ENCODE measurements at regions not wholly inside any gene's neighbourhood (a gene's known extent, or its start where the extent isn't known, plus 50 kb on each side); places are given as distances from the start of the nearest gene placed in this dataset.

DNA sequence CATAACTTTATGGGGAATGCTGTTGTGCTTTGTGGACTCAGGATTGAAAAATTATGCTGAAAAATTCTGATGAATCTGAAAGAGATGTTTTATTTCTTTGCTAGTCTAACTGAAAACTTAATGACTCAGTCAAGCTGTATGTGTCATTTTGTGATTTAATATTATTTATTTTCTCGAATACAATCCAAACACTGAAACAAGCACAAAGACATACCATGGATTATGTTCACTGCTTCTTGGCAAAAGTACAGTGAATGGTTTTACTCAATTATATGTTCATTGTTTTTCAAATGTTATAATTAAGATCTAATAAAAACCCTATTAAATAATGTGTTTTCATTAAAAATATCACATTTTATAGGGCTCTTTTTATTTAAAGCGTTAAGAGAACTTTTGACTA lies 330.6 kb upstream of the EPHA7 start:
- Histone ChIP-seq H2AFZ (ENCODE audit: control insufficient read depth, low read length) (no peak overlapping the region), H3K9ac (ENCODE audit: control insufficient read depth, extremely low read depth, insufficient read depth, low read length) (no peak overlapping the region), H3K36me3 (ENCODE audit: control insufficient read depth in 2 of 2, extremely low read depth in 1 of 2, insufficient read depth in 2 of 2, low read length in 2 of 2) (no peaks in the 10 kb centered on the region), H3K4me2 (ENCODE audit: control insufficient read depth, extremely low read depth, insufficient read depth, low read depth, low read length) (no peak overlapping the region), H3K27ac (ENCODE audit: control insufficient read depth, insufficient read depth, low read length) (no peak overlapping the region), H3K9me3 (ENCODE audit: control insufficient read depth, low read depth, low read length) (no peaks in the 10 kb centered on the region), H3K4me3 (ENCODE audit: control insufficient read depth in 2 of 3, extremely low read depth in 1 of 3, insufficient read depth in 2 of 3, low read depth in 1 of 3, low read length in 3 of 3) (no peak overlapping the region), H3K27me3 (ENCODE audit: control insufficient read depth, extremely low read depth, insufficient read depth, low read length) (no peaks in the 10 kb centered on the region), H3K4me1 (ENCODE audit: control insufficient read depth, extremely low read depth, insufficient read depth, low read length) (no peaks in the 10 kb centered on the region), H3K9me1 (ENCODE audit: control insufficient read depth, extremely low read depth, insufficient read depth, low read length) (no peaks in the 10 kb centered on the region), H3K79me2 (ENCODE audit: control insufficient read depth, insufficient read depth, low read length) (no peaks in the 10 kb centered on the region), H4K20me1 (ENCODE audit: control insufficient read depth, extremely low read depth, insufficient read depth, low read length) (no peaks in the 10 kb centered on the region)
- FAIRE-seq (no peak), DNase-seq (ENCODE audit: low read depth, low spot score) (no peak)
- dilution Hi-C loops (cut with MboI; ENCODE audit: extremely low pct_ligation_motif_present, low sequenced_read_pairs), result no loop called here
- TF ChIP-seq EZH2 (IDR thresholded peaks at IDR 0.05; ENCODE audit: low read length), result no peak

DNA sequence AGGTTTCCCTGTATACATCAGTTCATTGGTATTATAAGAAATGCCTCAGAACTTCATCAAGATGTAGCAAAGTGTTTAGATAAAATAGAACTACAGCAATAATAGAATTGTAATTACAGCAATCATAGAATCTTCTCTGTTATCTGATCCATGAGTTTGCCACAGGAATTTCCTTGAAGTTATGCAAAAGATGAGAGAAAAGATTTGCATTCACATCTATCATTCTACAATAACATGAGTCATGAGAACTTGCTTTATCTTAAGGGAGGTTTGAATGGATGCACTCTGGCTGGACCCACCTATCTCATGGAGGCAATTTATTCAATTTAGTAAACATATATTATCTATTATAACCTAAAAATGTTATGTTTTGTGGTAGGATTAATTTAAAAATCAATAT lies 329.8 kb upstream of the EPHA7 start:
- TF ChIP-seq EZH2 (IDR thresholded peaks at IDR 0.05; ENCODE audit: low read length), result no peak
- TF ChIP-seq, protein P1, sequence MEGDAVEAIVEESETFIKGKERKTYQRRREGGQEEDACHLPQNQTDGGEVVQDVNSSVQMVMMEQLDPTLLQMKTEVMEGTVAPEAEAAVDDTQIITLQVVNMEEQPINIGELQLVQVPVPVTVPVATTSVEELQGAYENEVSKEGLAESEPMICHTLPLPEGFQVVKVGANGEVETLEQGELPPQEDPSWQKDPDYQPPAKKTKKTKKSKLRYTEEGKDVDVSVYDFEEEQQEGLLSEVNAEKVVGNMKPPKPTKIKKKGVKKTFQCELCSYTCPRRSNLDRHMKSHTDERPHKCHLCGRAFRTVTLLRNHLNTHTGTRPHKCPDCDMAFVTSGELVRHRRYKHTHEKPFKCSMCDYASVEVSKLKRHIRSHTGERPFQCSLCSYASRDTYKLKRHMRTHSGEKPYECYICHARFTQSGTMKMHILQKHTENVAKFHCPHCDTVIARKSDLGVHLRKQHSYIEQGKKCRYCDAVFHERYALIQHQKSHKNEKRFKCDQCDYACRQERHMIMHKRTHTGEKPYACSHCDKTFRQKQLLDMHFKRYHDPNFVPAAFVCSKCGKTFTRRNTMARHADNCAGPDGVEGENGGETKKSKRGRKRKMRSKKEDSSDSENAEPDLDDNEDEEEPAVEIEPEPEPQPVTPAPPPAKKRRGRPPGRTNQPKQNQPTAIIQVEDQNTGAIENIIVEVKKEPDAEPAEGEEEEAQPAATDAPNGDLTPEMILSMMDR (optimal IDR thresholded peaks at IDR 0.05 in 1 of 3, IDR thresholded peaks at IDR 0.05 in 1 of 3, conservative IDR thresholded peaks at IDR 0.05 in 1 of 3; ENCODE audit: extremely low read depth in 1 of 3, insufficient read depth in 2 of 3, low read length in 3 of 3), result no peak
- no peak overlapping the region for H3K4me2 ChIP-seq (ENCODE audit: control insufficient read depth, extremely low read depth, insufficient read depth, low read depth, low read length)
- FAIRE-seq (no peak), DNase-seq (ENCODE audit: low read depth, low spot score) (no peak)
- no peaks in the 10 kb centered on the region for H3K79me2 ChIP-seq (ENCODE audit: control insufficient read depth, insufficient read depth, low read length)
- no peak overlapping the region for H3K9ac ChIP-seq (ENCODE audit: control insufficient read depth, extremely low read depth, insufficient read depth, low read length)
- no peak overlapping the region for H3K27ac ChIP-seq (ENCODE audit: control insufficient read depth, insufficient read depth, low read length)
- H3K27me3 ChIP-seq (ENCODE audit: control insufficient read depth, extremely low read depth, insufficient read depth, low read length), result no peaks in the 10 kb centered on the region
- dilution Hi-C loops (cut with MboI; ENCODE audit: extremely low pct_ligation_motif_present, low sequenced_read_pairs), result no loop called here
- no peaks in the 10 kb centered on the region for H3K9me1 ChIP-seq (ENCODE audit: control insufficient read depth, extremely low read depth, insufficient read depth, low read length)
- H4K20me1 ChIP-seq (ENCODE audit: control insufficient read depth, extremely low read depth, insufficient read depth, low read length), result no peaks in the 10 kb centered on the region
- no peaks in the 10 kb centered on the region for H3K36me3 ChIP-seq (ENCODE audit: control insufficient read depth in 2 of 2, extremely low read depth in 1 of 2, insufficient read depth in 2 of 2, low read length in 2 of 2)
- no peak overlapping the region for H3K4me3 ChIP-seq (ENCODE audit: control insufficient read depth in 2 of 3, extremely low read depth in 1 of 3, insufficient read depth in 2 of 3, low read depth in 1 of 3, low read length in 3 of 3)
- no peaks in the 10 kb centered on the region for H3K4me1 ChIP-seq (ENCODE audit: control insufficient read depth, extremely low read depth, insufficient read depth, low read length)
- no peaks in the 10 kb centered on the region for H3K9me3 ChIP-seq (ENCODE audit: control insufficient read depth, low read depth, low read length)
- H2AFZ ChIP-seq (ENCODE audit: control insufficient read depth, low read length), result no peak overlapping the region

DNA sequence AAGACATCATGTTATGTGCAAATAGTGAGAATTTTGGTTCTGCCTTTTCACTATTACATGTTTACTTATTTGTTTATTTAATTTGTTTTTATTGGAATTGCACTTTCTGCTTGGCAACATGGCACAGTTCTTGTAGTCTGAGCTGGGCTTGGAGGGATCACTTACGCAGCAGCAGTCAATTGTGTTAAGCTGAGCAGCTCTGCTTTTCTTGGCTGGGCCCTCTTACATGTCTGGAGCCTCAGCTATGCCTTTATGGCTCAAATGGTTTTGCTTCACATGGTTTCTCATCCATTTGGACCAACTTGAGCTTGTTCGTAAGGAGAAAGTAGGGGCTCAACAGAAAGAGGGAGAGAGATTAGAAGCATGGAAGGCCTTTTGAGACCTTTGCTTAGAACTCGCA lies 327.5 kb upstream of the EPHA7 start:
- Histone ChIP-seq H3K4me1 (ENCODE audit: control insufficient read depth, extremely low read depth, insufficient read depth, low read length) (no peaks in the 10 kb centered on the region), H4K20me1 (ENCODE audit: control insufficient read depth, extremely low read depth, insufficient read depth, low read length) (no peaks in the 10 kb centered on the region), H3K4me3 (ENCODE audit: control insufficient read depth in 2 of 3, extremely low read depth in 1 of 3, insufficient read depth in 2 of 3, low read depth in 1 of 3, low read length in 3 of 3) (no peak overlapping the region), H3K36me3 (ENCODE audit: control insufficient read depth in 2 of 2, extremely low read depth in 1 of 2, insufficient read depth in 2 of 2, low read length in 2 of 2) (no peaks in the 10 kb centered on the region), H3K9me3 (ENCODE audit: control insufficient read depth, low read depth, low read length) (no peaks in the 10 kb centered on the region), H2AFZ (ENCODE audit: control insufficient read depth, low read length) (no peak overlapping the region), H3K4me2 (ENCODE audit: control insufficient read depth, extremely low read depth, insufficient read depth, low read depth, low read length) (no peak overlapping the region), H3K9me1 (ENCODE audit: control insufficient read depth, extremely low read depth, insufficient read depth, low read length) (no peaks in the 10 kb centered on the region), H3K27ac (ENCODE audit: control insufficient read depth, insufficient read depth, low read length) (no peak overlapping the region), H3K27me3 (ENCODE audit: control insufficient read depth, extremely low read depth, insufficient read depth, low read length) (no peaks in the 10 kb centered on the region), H3K79me2 (ENCODE audit: control insufficient read depth, insufficient read depth, low read length) (no peaks in the 10 kb centered on the region), H3K9ac (ENCODE audit: control insufficient read depth, extremely low read depth, insufficient read depth, low read length) (no peak overlapping the region)
- TF ChIP-seq, protein P1 (optimal IDR thresholded peaks at IDR 0.05 in 1 of 3, IDR thresholded peaks at IDR 0.05 in 1 of 3, conservative IDR thresholded peaks at IDR 0.05 in 1 of 3; ENCODE audit: extremely low read depth in 1 of 3, insufficient read depth in 2 of 3, low read length in 3 of 3), result no peak
- no peak for TF ChIP-seq EZH2 (IDR thresholded peaks at IDR 0.05; ENCODE audit: low read length)
- dilution Hi-C loops (cut with MboI; ENCODE audit: extremely low pct_ligation_motif_present, low sequenced_read_pairs), result no loop called here
- FAIRE-seq, result no peak
- DNase-seq (ENCODE audit: low read depth, low spot score), result no peak
